ENCODE measurements at regions not wholly inside any gene's neighbourhood (a gene's known extent, or its start where the extent isn't known, plus 50 kb on each side); places are given as distances from the start of the nearest gene placed in this dataset.

DNA sequence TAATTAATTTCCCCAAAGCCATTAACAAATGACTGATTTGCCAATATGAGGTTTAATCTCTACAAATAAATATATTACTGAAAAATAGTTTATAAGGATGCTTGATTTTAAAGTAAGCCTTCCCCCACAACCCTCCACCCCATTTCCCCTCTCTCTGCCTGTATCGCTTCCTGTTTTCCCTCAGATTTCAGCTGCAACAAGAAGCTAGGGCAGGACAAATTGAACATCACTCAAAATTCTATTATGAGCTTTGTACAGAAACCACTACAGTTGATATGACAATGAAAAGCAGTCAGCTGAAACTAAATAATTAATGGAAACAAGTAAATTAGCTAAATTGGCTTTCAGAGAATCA, 109.0 kb upstream of the SP4 start:
- no peaks in the 10 kb centered on the region for H3K4me1 ChIP-seq
- no peak for DNase-seq
- H3K36me3 ChIP-seq = no peaks in the 10 kb centered on the region
- TF ChIP-seq, protein P1, sequence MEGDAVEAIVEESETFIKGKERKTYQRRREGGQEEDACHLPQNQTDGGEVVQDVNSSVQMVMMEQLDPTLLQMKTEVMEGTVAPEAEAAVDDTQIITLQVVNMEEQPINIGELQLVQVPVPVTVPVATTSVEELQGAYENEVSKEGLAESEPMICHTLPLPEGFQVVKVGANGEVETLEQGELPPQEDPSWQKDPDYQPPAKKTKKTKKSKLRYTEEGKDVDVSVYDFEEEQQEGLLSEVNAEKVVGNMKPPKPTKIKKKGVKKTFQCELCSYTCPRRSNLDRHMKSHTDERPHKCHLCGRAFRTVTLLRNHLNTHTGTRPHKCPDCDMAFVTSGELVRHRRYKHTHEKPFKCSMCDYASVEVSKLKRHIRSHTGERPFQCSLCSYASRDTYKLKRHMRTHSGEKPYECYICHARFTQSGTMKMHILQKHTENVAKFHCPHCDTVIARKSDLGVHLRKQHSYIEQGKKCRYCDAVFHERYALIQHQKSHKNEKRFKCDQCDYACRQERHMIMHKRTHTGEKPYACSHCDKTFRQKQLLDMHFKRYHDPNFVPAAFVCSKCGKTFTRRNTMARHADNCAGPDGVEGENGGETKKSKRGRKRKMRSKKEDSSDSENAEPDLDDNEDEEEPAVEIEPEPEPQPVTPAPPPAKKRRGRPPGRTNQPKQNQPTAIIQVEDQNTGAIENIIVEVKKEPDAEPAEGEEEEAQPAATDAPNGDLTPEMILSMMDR (IDR thresholded peaks at IDR 0.05; ENCODE audit: low read depth, low read length) = no peak
- H3K4me3 ChIP-seq (ENCODE audit: low read depth, low read length) = no peak overlapping the region
- H3K9me3 ChIP-seq = no peaks in the 10 kb centered on the region
- peaks cover 9% of the 10 kb centered on the region; the same call in 1 of the 2 replicates for H3K27me3 ChIP-seq

DNA sequence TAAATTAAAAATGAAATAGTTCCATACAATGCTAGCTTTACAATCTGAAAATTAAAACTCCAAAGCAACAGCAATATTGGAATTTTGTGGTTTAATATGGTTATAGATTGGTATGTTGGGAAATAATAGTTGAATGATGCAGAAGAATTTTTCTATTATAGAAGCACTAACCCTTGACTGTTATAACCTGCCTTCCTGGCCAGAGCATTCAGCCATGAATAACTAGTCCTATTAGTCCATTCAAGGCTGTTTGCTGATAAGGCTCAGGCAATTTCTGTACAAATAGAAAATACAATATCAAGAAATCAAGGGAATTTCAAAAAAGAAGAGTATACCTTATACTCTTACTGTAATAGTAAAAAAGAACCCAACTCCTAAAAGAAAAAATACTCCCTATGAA, 101.6 kb upstream of the SP4 start:
- H3K9me3 ChIP-seq = no peaks in the 10 kb centered on the region
- H3K27me3 ChIP-seq = no peaks in the 10 kb centered on the region
- H3K36me3 ChIP-seq = no peaks in the 10 kb centered on the region
- DNase-seq = no peak
- H3K4me1 ChIP-seq = no peaks in the 10 kb centered on the region
- H3K4me3 ChIP-seq (ENCODE audit: low read depth, low read length) = no peak overlapping the region
- TF ChIP-seq, protein P1 (IDR thresholded peaks at IDR 0.05; ENCODE audit: low read depth, low read length) = no peak

DNA sequence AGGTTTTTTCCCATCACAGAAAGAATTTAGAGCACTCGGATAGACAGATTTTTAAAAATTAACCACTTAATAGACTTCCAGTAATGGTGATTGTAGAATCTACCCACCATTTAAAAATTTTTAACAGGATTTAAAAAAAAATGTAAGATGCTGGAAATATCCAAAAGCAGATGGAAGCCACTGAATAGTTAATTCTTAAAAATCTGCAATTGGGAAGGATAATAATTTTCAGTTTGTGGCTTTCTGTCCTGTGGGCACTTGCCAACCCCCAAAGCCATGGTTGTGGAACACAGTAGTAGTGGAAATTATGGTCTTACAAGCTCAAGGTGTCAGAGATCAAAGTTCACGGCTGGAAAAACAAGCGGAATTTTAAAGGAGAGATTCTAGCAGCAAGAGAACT, 101.0 kb upstream of the SP4 start:
- Histone ChIP-seq H3K4me1 (no peaks in the 10 kb centered on the region), H3K36me3 (no peaks in the 10 kb centered on the region), H3K27me3 (no peaks in the 10 kb centered on the region), H3K9me3 (no peaks in the 10 kb centered on the region), H3K4me3 (ENCODE audit: low read depth, low read length) (no peak overlapping the region)
- no peak for DNase-seq
- TF ChIP-seq, protein P1 (IDR thresholded peaks at IDR 0.05; ENCODE audit: low read depth, low read length) = no peak

DNA sequence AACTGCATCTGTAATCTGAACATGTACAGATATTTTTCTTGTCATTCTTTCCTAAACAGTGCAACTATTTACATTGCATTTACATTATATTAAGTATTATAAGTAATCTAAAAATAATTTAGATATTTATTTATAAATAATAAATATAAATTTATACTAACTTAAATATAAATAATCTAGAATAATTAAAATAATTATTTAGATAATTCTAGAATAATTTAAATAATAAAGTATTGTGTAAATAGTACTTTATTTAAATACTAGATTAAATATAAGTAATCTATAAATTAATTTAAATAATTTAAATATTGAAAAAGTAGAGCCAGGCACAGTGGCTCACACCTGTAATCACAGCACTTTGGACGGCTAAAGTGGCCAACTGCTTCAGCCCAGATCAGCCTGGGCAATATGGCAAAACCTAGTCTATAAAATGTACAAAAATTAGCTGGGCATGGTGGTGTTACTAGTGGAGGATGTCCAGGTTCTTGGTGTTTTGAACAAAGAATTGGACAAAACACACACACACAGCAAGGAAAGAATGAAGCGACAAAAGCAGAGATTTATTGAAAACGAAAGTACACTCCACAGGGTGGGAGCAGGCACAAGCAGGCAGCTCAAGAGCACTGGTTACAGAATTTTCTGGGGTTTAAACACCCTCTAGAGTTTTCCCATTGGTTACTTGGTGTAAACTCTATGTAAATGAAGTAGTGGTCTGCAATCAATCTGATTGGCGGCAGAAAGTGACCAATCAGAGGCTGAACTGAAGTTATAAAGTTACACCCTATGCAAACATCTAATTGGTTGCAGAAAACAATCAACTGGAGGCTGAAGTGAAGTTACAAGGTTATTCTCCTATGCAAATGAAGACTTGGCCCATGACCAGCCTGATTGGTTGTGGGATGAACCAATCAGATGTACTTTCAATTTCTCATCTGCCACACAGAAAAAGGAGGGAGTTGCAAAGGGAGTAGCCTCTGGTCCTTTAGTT, 100.2 kb upstream of the SP4 start:
- H3K4me3 ChIP-seq (ENCODE audit: low read depth, low read length) = no peak overlapping the region
- no peaks in the 10 kb centered on the region for H3K4me1 ChIP-seq
- H3K36me3 ChIP-seq = no peaks in the 10 kb centered on the region
- no peaks in the 10 kb centered on the region for H3K9me3 ChIP-seq
- H3K27me3 ChIP-seq = no peaks in the 10 kb centered on the region
- TF ChIP-seq, protein P1 (IDR thresholded peaks at IDR 0.05; ENCODE audit: low read depth, low read length) = no peak
- no peak for DNase-seq

DNA sequence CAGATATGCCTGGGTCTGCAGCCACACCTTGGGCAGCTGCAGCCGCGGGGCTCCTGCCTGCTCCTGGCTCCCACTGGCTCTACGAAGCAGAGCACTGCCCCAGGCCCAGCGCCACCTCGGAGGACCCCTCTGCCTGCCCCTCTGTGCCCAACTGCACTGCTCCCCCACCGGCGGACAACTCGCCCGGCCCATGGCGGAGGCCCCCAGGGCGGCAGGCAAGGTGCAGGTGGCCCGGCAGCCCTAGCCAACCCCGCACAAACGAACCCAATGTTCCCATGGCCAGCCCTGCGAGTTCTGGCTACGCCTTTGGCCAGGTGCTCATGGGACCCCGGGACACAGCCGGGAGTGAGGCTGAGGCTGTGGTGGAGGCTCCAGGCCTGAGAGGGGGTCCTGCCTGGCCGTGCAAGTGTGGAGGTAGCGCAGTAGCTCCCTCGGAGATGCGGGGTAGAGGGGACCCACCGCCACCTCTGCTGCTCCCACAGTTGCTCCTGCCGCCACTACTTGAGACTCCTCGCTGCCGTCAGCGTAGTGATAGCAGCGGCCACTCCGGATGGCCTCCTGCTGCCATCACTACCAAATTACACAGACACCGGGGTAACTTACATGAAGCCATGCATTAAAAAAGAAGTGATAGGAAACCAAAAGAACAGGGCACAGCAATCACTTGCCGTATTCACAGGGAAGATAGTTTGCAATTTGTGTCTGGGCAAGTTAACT, 97.3 kb upstream of the SP4 start:
- DNase-seq = no peak
- Histone ChIP-seq H3K4me1 (no peaks in the 10 kb centered on the region), H3K9me3 (no peaks in the 10 kb centered on the region), H3K36me3 (no peaks in the 10 kb centered on the region), H3K4me3 (ENCODE audit: low read depth, low read length) (no peak overlapping the region), H3K27me3 (no peaks in the 10 kb centered on the region)
- TF ChIP-seq, protein P1 (IDR thresholded peaks at IDR 0.05; ENCODE audit: low read depth, low read length) = no peak

DNA sequence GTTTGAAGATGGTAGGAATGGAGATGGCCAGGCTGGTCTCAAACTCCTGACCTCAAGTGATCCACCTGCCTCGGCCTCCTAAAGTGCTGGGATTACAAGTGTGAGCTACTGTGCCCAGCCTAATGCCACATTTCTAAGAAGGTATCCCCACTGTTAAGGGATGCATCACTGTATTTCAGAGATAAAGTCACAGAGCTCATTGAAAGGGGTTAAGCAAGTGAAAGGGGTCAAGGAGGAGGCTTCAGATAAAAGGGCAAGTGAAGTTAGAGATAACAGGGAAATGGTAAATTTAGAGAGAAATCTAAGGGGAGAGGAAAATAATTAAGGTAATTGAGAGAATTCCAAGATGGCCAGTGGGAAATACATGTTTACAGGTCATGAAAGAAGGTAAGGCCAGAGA, 93.0 kb upstream of the SP4 start:
- Histone ChIP-seq H3K9me3 (no peaks in the 10 kb centered on the region), H3K4me3 (ENCODE audit: low read depth, low read length) (no peak overlapping the region), H3K27me3 (peaks cover 4% of the 10 kb centered on the region; the same call in 1 of the 2 replicates), H3K4me1 (no peaks in the 10 kb centered on the region), H3K36me3 (no peaks in the 10 kb centered on the region)
- TF ChIP-seq, protein P1 (IDR thresholded peaks at IDR 0.05; ENCODE audit: low read depth, low read length) = no peak
- DNase-seq = no peak

Measured in BE2C (cell line).